Astrocyte (in vitro differentiated cells and primary cell): ENCODE measurements at regions not wholly inside any gene's neighbourhood (a gene's known extent, or its start where the extent isn't known, plus 50 kb on each side); places are given as distances from the start of the nearest gene placed in this dataset.

Experiments
- DNase-seq: peaks from one replicate; pipeline ENCODE4 v3.0.0-alpha.2; 2010; ENCODE audit warnings: low read depth
- FAIRE-seq: peaks from 2 replicates; lab custom pipeline; 2011; peaks lifted over from hg19 to GRCh38; lab: Jason Lieb, UNC
- H2AFZ ChIP-seq: 2 replicates; pipeline ENCODE4 v1.6.0; 2012; ENCODE audit warnings: low read depth, low read length, inconsistent platforms
- H3K27ac ChIP-seq: 2 replicates; pipeline ENCODE4 v1.5.1; 2011; ENCODE audit warnings: low read depth, low read length, inconsistent platforms
- H3K27me3 ChIP-seq: 2 replicates; pipeline ENCODE4 v1.6.0; 2011; ENCODE audit warnings: low read length, inconsistent platforms; ENCODE audit not compliant: insufficient read depth
- H3K36me3 ChIP-seq: 2 replicates; pipeline ENCODE4 v1.5.1; 2011; ENCODE audit warnings: low read length, inconsistent platforms; ENCODE audit not compliant: insufficient read depth
- H3K4me1 ChIP-seq: 2 replicates; pipeline ENCODE4 v1.5.1; 2011; ENCODE audit warnings: low read length, inconsistent platforms; ENCODE audit not compliant: insufficient read depth
- H3K4me2 ChIP-seq: 2 replicates; pipeline ENCODE4 v1.6.0; 2012; ENCODE audit warnings: low read length, inconsistent platforms
- H3K4me3 ChIP-seq: 2 replicates; pipeline ENCODE4 v1.5.1; 2011; ENCODE audit warnings: low read depth, mild to moderate bottlenecking, low read length, inconsistent platforms; ENCODE audit not compliant: insufficient read depth
- H3K79me2 ChIP-seq: 2 replicates; pipeline ENCODE4 v1.6.0; 2012; ENCODE audit warnings: mild to moderate bottlenecking, low read length, inconsistent platforms; ENCODE audit not compliant: insufficient read depth
- H3K9ac ChIP-seq: 2 replicates; pipeline ENCODE4 v1.6.0; 2012; ENCODE audit warnings: mild to moderate bottlenecking, low read length, inconsistent platforms
- H3K9me3 ChIP-seq: 2 replicates; pipeline ENCODE4 v1.5.1; 2012; ENCODE audit warnings: low read depth, mild to moderate bottlenecking, low read length, inconsistent platforms; ENCODE audit not compliant: insufficient read depth
- H4K20me1 ChIP-seq: 2 replicates; pipeline ENCODE4 v1.6.0; 2012; ENCODE audit warnings: low read length, inconsistent platforms; ENCODE audit not compliant: insufficient read depth
- H3K27ac Mint-ChIP-seq: one replicate; pipeline ENCODE4 v1.8.0; 2021; ENCODE audit warnings: mild to moderate bottlenecking, mixed read lengths; ENCODE audit not compliant: unreplicated experiment
- H3K27me3 Mint-ChIP-seq: one replicate; pipeline ENCODE4 v1.8.0; 2021; ENCODE audit warnings: low read depth, mixed read lengths; ENCODE audit not compliant: unreplicated experiment
- H3K36me3 Mint-ChIP-seq: one replicate; pipeline ENCODE4 v1.8.0; 2021; ENCODE audit warnings: low read depth, mixed read lengths; ENCODE audit not compliant: unreplicated experiment
- H3K4me1 Mint-ChIP-seq: one replicate; pipeline ENCODE4 v1.8.0; 2021; ENCODE audit warnings: low read depth, mixed read lengths; ENCODE audit not compliant: unreplicated experiment
- H3K4me3 Mint-ChIP-seq: one replicate; pipeline ENCODE4 v1.8.0; 2021; ENCODE audit warnings: mild to moderate bottlenecking, moderate library complexity, mixed read lengths; ENCODE audit not compliant: unreplicated experiment
- H3K9me3 Mint-ChIP-seq: one replicate; pipeline ENCODE4 v1.8.0; 2021; ENCODE audit warnings: mild to moderate bottlenecking, mixed read lengths; ENCODE audit not compliant: unreplicated experiment
- CTCF ChIP-seq: IDR thresholded peaks from 2 replicates; pipeline ENCODE4 v1.5.1; 2011; ENCODE audit warnings: low read depth, mild to moderate bottlenecking, inconsistent platforms, low read length, moderate library complexity; ENCODE audit not compliant: insufficient read depth
- EZH2 ChIP-seq: IDR thresholded peaks from 2 replicates; pipeline ENCODE4 v1.6.1; 2012; ENCODE audit warnings: mild to moderate bottlenecking, low read length, inconsistent platforms; ENCODE audit not compliant: insufficient read depth

- DNase-seq (no peak), FAIRE-seq (no peak)
- no peaks in the 10 kb centered on the region for H3K79me2 ChIP-seq
- no peak overlapping the region for H2AFZ ChIP-seq
- H3K9me3 ChIP-seq, result no peaks in the 10 kb centered on the region
- Mint-ChIP-seq H3K9me3 (peaks cover 6% of the 10 kb centered on the region), H3K27me3 (no peaks in the 10 kb centered on the region), H3K27ac (no peak overlapping the region), H3K36me3 (no peaks in the 10 kb centered on the region), H3K4me3 (no peak overlapping the region), H3K4me1 (peaks cover 13% of the 10 kb centered on the region)
- no peaks in the 10 kb centered on the region for H3K36me3 ChIP-seq
- no peaks in the 10 kb centered on the region for H4K20me1 ChIP-seq
- no peak overlapping the region for H3K27ac ChIP-seq
- no peak overlapping the region for H3K4me2 ChIP-seq
- no peaks in the 10 kb centered on the region for H3K27me3 ChIP-seq
- H3K9ac ChIP-seq, result no peak overlapping the region
- TF ChIP-seq CTCF, result no peak
- TF ChIP-seq EZH2, result no peak
- no peak overlapping the region for H3K4me3 ChIP-seq
- H3K4me1 ChIP-seq, result no peaks in the 10 kb centered on the region
These were observed 210.0 kb downstream of the HINT1 start for GRCh38 chr5:130955041-130955440.

GRCh38 chr5:130954336-130954735, 210.7 kb downstream of the HINT1 start:
- H3K9ac ChIP-seq, result no peak overlapping the region
- H3K36me3 Mint-ChIP-seq, result no peaks in the 10 kb centered on the region

More at GRCh38 chr5:130954336-130954735, 210.7 kb downstream of the HINT1 start:
- Histone ChIP-seq H3K27ac (no peak overlapping the region), H2AFZ (no peak overlapping the region), H3K27me3 (no peaks in the 10 kb centered on the region), H3K9me3 (no peaks in the 10 kb centered on the region), H3K4me2 (no peak overlapping the region), H3K79me2 (no peaks in the 10 kb centered on the region), H3K4me1 (no peaks in the 10 kb centered on the region), H3K36me3 (no peaks in the 10 kb centered on the region), H3K4me3 (no peak overlapping the region), H4K20me1 (no peaks in the 10 kb centered on the region)
- Mint-ChIP-seq H3K27me3 (no peaks in the 10 kb centered on the region), H3K27ac (no peak overlapping the region), H3K9me3 (peaks cover 5% of the 10 kb centered on the region), H3K4me3 (no peak overlapping the region), H3K4me1 (peaks cover 13% of the 10 kb centered on the region)
- DNase-seq (no peak), FAIRE-seq (no peak)
- TF ChIP-seq CTCF (no peak), EZH2 (no peak)
